ENCODE measurements at regions not wholly inside any gene's neighbourhood (a gene's known extent, or its start where the extent isn't known, plus 50 kb on each side); places are given as distances from the start of the nearest gene placed in this dataset.

DNA sequence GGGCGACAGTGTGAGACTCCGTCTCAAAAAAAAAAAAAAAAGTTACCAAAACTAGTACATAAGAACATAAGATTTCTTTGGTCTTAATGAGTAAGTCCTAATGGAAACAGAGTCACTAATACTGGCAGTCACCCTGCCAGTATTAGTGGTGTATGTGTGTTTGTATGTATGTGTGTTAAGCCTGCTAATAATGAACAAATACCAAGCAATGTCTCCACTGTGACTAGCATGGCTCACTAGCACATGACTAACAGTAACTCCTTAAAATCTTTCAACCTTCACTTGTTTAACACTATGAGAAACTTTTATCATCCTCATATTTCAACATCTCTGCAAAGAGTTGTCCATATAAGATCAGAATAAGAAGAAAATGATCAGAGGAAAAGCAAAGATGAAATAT is 231.0 kb upstream of the ATP11B start:
- no peak for DNase-seq (ENCODE audit: low spot score, unreplicated experiment)
- Mint-ChIP-seq H3K27me3 (no peaks in the 10 kb centered on the region), H3K4me3 (ENCODE audit: low read depth) (no peak overlapping the region), H3K9me3 (ENCODE audit: low read depth) (peaks cover 20% of the 10 kb centered on the region), H3K27ac (no peak overlapping the region), H3K4me1 (ENCODE audit: low read depth) (peaks cover 5% of the 10 kb centered on the region), H3K36me3 (ENCODE audit: insufficient read depth) (peaks cover 2% of the 10 kb centered on the region)
- TF ChIP-seq, protein P1, sequence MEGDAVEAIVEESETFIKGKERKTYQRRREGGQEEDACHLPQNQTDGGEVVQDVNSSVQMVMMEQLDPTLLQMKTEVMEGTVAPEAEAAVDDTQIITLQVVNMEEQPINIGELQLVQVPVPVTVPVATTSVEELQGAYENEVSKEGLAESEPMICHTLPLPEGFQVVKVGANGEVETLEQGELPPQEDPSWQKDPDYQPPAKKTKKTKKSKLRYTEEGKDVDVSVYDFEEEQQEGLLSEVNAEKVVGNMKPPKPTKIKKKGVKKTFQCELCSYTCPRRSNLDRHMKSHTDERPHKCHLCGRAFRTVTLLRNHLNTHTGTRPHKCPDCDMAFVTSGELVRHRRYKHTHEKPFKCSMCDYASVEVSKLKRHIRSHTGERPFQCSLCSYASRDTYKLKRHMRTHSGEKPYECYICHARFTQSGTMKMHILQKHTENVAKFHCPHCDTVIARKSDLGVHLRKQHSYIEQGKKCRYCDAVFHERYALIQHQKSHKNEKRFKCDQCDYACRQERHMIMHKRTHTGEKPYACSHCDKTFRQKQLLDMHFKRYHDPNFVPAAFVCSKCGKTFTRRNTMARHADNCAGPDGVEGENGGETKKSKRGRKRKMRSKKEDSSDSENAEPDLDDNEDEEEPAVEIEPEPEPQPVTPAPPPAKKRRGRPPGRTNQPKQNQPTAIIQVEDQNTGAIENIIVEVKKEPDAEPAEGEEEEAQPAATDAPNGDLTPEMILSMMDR (IDR thresholded peaks at IDR 0.05; ENCODE audit: unreplicated experiment), result no peak

DNA sequence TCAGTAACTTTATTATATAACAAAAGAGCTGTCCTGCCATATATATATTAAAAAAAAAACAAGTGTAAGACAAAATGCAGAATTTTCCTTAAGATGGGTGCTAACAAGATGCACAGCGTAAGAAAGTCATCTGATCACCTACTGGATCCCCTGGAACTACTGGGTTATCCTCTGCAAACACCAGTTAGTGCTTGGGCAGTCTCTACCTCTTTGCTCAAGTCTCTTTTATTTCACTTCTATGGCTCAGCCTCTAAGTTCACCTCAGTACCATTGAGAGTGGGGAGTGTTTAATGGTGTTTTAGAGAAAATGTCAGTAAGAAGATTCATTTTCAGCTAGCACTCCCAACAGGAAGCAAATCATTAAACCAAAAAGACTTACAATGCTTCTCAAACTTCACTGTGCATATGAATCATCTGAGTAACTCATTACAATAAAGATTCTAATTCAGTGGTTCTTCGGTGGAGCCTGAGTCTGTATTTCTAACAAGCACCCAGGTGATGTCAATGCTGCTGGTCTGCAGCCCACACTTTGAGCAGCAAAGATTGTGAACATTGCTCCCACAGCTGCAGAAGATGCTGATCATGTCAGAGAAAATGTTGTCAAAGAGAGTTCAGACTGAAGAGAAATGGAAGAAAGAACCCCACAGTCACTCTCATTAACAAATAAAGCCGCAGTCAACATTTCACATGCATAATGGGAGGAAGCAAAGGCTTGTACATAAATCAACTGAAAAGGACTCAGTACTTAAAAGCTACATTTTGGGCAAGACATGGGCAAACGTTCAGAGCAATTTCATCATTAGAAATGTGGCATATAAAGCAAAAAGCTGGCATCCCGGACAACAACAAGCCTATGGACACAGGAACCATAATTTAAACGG is 227.1 kb upstream of the ATP11B start:
- Mint-ChIP-seq H3K9me3 (ENCODE audit: low read depth) (no peaks in the 10 kb centered on the region), H3K4me3 (ENCODE audit: low read depth) (no peak overlapping the region), H3K27ac (no peak overlapping the region), H3K27me3 (no peaks in the 10 kb centered on the region), H3K36me3 (ENCODE audit: insufficient read depth) (no peaks in the 10 kb centered on the region), H3K4me1 (ENCODE audit: low read depth) (peaks cover 8% of the 10 kb centered on the region)
- TF ChIP-seq, protein P1 (IDR thresholded peaks at IDR 0.05; ENCODE audit: unreplicated experiment), result no peak
- DNase-seq (ENCODE audit: low spot score, unreplicated experiment), result no peak

DNA sequence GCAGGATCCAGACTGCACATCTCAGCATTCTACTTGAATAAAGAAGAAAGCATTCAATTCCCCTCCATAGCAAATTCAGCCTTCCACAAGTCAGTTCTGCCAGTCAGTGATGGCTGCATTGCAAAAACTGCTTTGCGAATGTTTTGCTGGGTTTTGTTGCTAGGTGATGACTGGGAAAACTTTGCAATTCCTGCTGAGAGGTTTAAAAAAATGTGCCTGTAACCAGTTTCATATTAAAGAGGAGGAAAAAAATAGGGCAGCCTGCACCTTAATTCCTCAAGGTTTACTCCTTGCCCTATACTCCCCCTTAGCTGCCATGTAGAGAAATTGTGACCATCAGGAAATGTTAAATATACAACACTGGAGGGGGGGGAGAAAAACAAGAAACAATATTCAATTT is 225.6 kb upstream of the ATP11B start:
- no peaks in the 10 kb centered on the region for H3K9me3 Mint-ChIP-seq (ENCODE audit: low read depth)
- H3K27ac Mint-ChIP-seq, result peak overlapping the region; percentile 63
- H3K4me3 Mint-ChIP-seq (ENCODE audit: low read depth), result no peak overlapping the region
- peaks cover 8% of the 10 kb centered on the region for H3K4me1 Mint-ChIP-seq (ENCODE audit: low read depth)
- DNase-seq (ENCODE audit: low spot score, unreplicated experiment), result no peak
- H3K36me3 Mint-ChIP-seq (ENCODE audit: insufficient read depth), result no peaks in the 10 kb centered on the region
- TF ChIP-seq, protein P1 (IDR thresholded peaks at IDR 0.05; ENCODE audit: unreplicated experiment), result no peak
- H3K27me3 Mint-ChIP-seq, result no peaks in the 10 kb centered on the region

DNA sequence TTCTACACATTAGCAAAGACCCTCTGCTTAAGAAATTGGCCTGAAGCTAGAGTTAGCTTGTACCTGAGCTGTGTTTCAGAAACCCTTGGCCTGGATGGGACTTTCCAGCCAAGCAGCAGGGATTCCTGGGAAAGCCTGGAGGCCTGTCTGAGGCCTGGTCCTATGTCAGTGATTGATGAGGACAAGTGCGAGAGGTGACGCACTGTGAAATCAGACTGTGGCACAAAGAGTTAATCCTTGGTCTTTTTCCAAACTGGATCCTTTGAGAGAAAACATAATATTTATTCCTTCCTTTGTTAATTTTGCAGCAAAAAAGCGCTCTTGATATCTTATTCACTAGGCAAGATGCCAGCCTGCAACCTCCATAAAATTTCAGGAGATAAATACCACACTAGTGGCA is 225.0 kb upstream of the ATP11B start:
- Mint-ChIP-seq H3K27ac (peak overlapping the region; percentile 63), H3K36me3 (ENCODE audit: insufficient read depth) (no peaks in the 10 kb centered on the region), H3K27me3 (no peaks in the 10 kb centered on the region), H3K4me3 (ENCODE audit: low read depth) (no peak overlapping the region), H3K9me3 (ENCODE audit: low read depth) (peaks cover 2% of the 10 kb centered on the region), H3K4me1 (ENCODE audit: low read depth) (peaks cover 7% of the 10 kb centered on the region)
- no peak for DNase-seq (ENCODE audit: low spot score, unreplicated experiment)
- TF ChIP-seq, protein P1 (IDR thresholded peaks at IDR 0.05; ENCODE audit: unreplicated experiment), result no peak

DNA sequence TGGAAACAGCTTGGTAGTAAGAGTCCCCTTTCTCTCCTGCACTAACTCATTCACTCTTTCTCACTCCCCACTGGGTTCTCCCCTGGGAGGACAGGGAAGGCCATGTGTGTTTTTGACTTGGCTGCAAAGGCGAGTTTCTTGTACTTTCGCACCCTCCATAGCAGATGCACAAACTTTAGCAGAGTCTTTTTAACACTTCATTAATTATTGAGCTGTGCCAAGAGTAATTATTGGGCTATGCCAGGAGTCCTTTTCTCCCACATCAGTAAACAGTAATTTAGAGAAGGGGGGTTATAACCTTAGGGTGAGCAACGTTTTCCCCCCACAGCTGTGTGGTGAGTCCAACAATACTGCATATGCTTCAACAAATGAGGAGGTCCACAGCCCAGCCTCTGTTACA is 224.4 kb upstream of the ATP11B start:
- no peak for DNase-seq (ENCODE audit: low spot score, unreplicated experiment)
- Mint-ChIP-seq H3K36me3 (ENCODE audit: insufficient read depth) (peaks cover 2% of the 10 kb centered on the region), H3K27me3 (no peaks in the 10 kb centered on the region)

More for the DNA sequence above, 224.4 kb upstream of the ATP11B start:
- Mint-ChIP-seq H3K4me3 (ENCODE audit: low read depth) (no peak overlapping the region), H3K4me1 (ENCODE audit: low read depth) (peaks cover 7% of the 10 kb centered on the region), H3K27ac (peak overlapping the region; percentile 70), H3K9me3 (ENCODE audit: low read depth) (peaks cover 9% of the 10 kb centered on the region)
- TF ChIP-seq, protein P1 (IDR thresholded peaks at IDR 0.05; ENCODE audit: unreplicated experiment), result no peak

All from progenitor cell of endocrine pancreas (in vitro differentiated cells).